Prostate gland (tissue), 2 donors: ENCODE measurements at regions not wholly inside any gene's neighbourhood (a gene's known extent, or its start where the extent isn't known, plus 50 kb on each side); places are given as distances from the start of the nearest gene placed in this dataset.

Experiments used
- DNase-seq: peaks from one replicate; pipeline ENCODE4 v3.0.0-alpha.2; 2019; ENCODE audit warnings: low spot score
- H3K27ac ChIP-seq, 2 donors: fragments of 200-600 bp; sonication (generic); 2 replicates each; pipeline ENCODE4 v1.5.1; 2017 to 2019
- H3K27me3 ChIP-seq: fragments of 200-600 bp; sonication (generic); replicated peaks from 2 replicates; pipeline ENCODE4 v1.5.1; 2019; ENCODE audit not compliant: insufficient read depth
- H3K36me3 ChIP-seq, 2 donors: fragments of 200-600 bp; sonication (generic); 1 replicate in 1 of 2; 2 replicates in 1 of 2; pipeline versions ENCODE4 v1.5.1 to v1.8.1; 2017 to 2019
- H3K4me1 ChIP-seq: fragments of 200-600 bp; sonication (generic); replicated peaks from 2 replicates; pipeline ENCODE4 v1.5.1; 2019
- H3K4me3 ChIP-seq, 2 donors: fragments of 200-600 bp; sonication (generic); 2 replicates each; pipeline ENCODE4 v1.5.1; 2017 to 2019
- H3K9me3 ChIP-seq: fragments of 200-600 bp; sonication (generic); 2 replicates; pipeline ENCODE4 v1.5.1; 2017
- CTCF ChIP-seq, 4 experiments: fragments of 200-600 bp in 2 of 4; fragments of 450-650 bp in 2 of 4; sonication (generic) in 2 of 4; IDR thresholded peaks; 1 replicate in 3 of 4; 2 replicates in 1 of 4; pipeline ENCODE4 v1.5.1; 2016 to 2019; ENCODE audit warnings: antibody characterized with exemption in 4 of 4, mild to moderate bottlenecking in 2 of 4, moderate library complexity in 2 of 4
- POLR2A ChIP-seq: fragments of 450-650 bp; IDR thresholded peaks from one replicate; pipeline ENCODE4 v1.6.1; 2016; ENCODE audit warnings: antibody characterized with exemption, mild to moderate bottlenecking
- POLR2AphosphoS5 ChIP-seq: sonication (generic); formaldehyde crosslinking; IDR thresholded peaks from one replicate; pipeline ENCODE4 v1.6.1; 2017; ENCODE audit warnings: antibody characterized with exemption
- WGBS: methylation state at CpG from one replicate; pipeline ENCODE4 v1.1.5; 2018; 5-methylcytosine and 5-hydroxymethylcytosine counted together
- intact Hi-C: fragments of 100-400 bp; cut with DNase I; formaldehyde crosslinking; loops from one replicate; pipeline ENCODE4 v1.14.2; 2022

DNA sequence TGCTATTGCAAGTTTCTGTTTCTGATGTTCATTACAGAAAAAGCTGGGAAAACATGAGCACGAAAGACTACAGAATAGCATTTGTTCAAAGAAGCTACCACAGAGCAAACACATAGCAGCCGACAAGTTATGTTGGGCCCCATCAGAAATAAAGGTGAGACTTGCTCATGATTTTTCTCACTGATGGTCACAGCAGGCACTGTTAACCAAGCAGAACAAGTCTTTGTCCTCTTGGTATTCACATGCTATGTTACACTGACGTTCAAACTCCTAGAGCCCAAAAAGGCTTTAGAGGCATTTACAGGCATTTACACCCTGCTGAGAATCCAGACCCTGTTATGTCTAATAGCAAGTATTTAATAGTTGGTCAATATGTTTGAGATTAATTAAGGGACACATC, 235.0 kb upstream of the HNMT start:
- 50% methylated on average over 3 of the region's 3 CpGs for WGBS
- Histone ChIP-seq H3K9me3 (no peaks in the 10 kb centered on the region), H3K4me3 (no peak overlapping the region), H3K27me3 (no peaks in the 10 kb centered on the region), H3K27ac (no peak overlapping the region), H3K4me1 (no peaks in the 10 kb centered on the region), H3K36me3 (no peaks in the 10 kb centered on the region)
- DNase-seq, result no peak
- TF ChIP-seq CTCF (IDR thresholded peaks at IDR 0.05) (no peak), POLR2AphosphoS5 (no peak), POLR2A (no peak)
- intact Hi-C loops, result no loop called here

DNA sequence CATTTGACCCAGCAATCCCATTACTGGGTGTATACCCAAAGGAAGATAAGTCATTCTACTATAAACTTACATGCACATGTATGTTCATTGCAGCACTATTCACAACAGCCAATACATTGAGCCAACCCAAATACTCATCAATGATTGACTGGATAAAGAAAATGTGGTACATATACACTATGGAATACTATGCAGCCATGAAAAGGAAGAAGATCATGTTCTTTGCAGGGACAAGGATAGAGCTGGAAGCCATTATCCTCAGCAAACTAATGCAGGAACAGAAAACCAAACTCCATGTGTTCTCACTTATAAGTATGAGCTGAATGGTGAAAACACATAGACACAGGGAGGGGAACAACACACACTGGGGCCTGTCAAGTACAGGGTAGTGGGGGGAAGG, 226.7 kb upstream of the HNMT start:
- Histone ChIP-seq H3K4me3 (no peak overlapping the region), H3K27me3 (no peaks in the 10 kb centered on the region), H3K36me3 (no peaks in the 10 kb centered on the region), H3K27ac (no peak overlapping the region), H3K9me3 (no peaks in the 10 kb centered on the region), H3K4me1 (no peaks in the 10 kb centered on the region)
- intact Hi-C loops, result no loop called here
- DNase-seq, result no peak
- no peak for TF ChIP-seq POLR2A
- no peak for TF ChIP-seq CTCF (IDR thresholded peaks at IDR 0.05)
- TF ChIP-seq POLR2AphosphoS5, result no peak

- Histone ChIP-seq H3K27me3 (no peaks in the 10 kb centered on the region), H3K4me1 (no peaks in the 10 kb centered on the region), H3K4me3 (no peak overlapping the region), H3K36me3 (no peaks in the 10 kb centered on the region), H3K27ac (no peak overlapping the region), H3K9me3 (no peaks in the 10 kb centered on the region)
- 41% methylated on average over 5 of the region's 5 CpGs for WGBS
- no peak for TF ChIP-seq POLR2A
- TF ChIP-seq CTCF (IDR thresholded peaks at IDR 0.05), result no peak
- no peak for TF ChIP-seq POLR2AphosphoS5
- no peak for DNase-seq
- intact Hi-C loops, result no loop called here
Measured at GRCh38 chr2:137741784-137742362, 222.4 kb upstream of the HNMT start.

GRCh38 chr2:137747509-137747908, 216.8 kb upstream of the HNMT start:
- no peak overlapping the region for H3K27ac ChIP-seq
- TF ChIP-seq CTCF (IDR thresholded peaks at IDR 0.05), result no peak
- TF ChIP-seq POLR2AphosphoS5, result no peak
- TF ChIP-seq POLR2A, result no peak
- no peaks in the 10 kb centered on the region for H3K27me3 ChIP-seq
- intact Hi-C loops, result no loop called here
- no peak for DNase-seq
- H3K36me3 ChIP-seq, result no peaks in the 10 kb centered on the region
- no peaks in the 10 kb centered on the region for H3K4me1 ChIP-seq
- no peaks in the 10 kb centered on the region for H3K9me3 ChIP-seq
- H3K4me3 ChIP-seq, result no peak overlapping the region

GRCh38 chr2:137748533-137748932, 215.7 kb upstream of the HNMT start:
- intact Hi-C loops, result no loop called here
- 73% methylated on average over 3 of the region's 3 CpGs for WGBS
- no peaks in the 10 kb centered on the region for H3K36me3 ChIP-seq

More at GRCh38 chr2:137748533-137748932, 215.7 kb upstream of the HNMT start:
- Histone ChIP-seq H3K9me3 (no peaks in the 10 kb centered on the region), H3K4me1 (no peaks in the 10 kb centered on the region), H3K27me3 (no peaks in the 10 kb centered on the region), H3K4me3 (no peak overlapping the region), H3K27ac (no peak overlapping the region)
- TF ChIP-seq POLR2A (no peak), POLR2AphosphoS5 (no peak), CTCF (IDR thresholded peaks at IDR 0.05) (no peak)
- no peak for DNase-seq
